K562 (cell line): ENCODE measurements at regions not wholly inside any gene's neighbourhood (a gene's known extent, or its start where the extent isn't known, plus 50 kb on each side); places are given as distances from the start of the nearest gene placed in this dataset.

ENCODE experiments used
- CC2D1A ChIP-seq: fragments of 450-650 bp; IDR thresholded peaks from 2 replicates; pipeline ENCODE4 v1.6.1; 2017; ENCODE audit warnings: mild to moderate bottlenecking
- ESRRA ChIP-seq: fragments of 450-650 bp; IDR thresholded peaks from 2 replicates; pipeline ENCODE4 v1.6.1; 2014; ENCODE audit warnings: low read depth, mild to moderate bottlenecking, moderate library complexity, borderline replicate concordance
- NFATC3 ChIP-seq: fragments of 450-650 bp; IDR thresholded peaks from 2 replicates; pipeline ENCODE4 v1.6.1; 2017; ENCODE audit warnings: mild to moderate bottlenecking
- TAF1 ChIP-seq: IDR thresholded peaks from 2 replicates; pipeline ENCODE4 v1.6.1; 2011; ENCODE audit warnings: mild to moderate bottlenecking, low read length, moderate library complexity; ENCODE audit not compliant: insufficient read depth, control insufficient read depth, severe bottlenecking; ENCODE audit errors: extremely low read depth
- YY1 ChIP-seq, 3 experiments: IDR thresholded peaks; 2 replicates each; pipeline ENCODE4 v1.6.1; 2011; ENCODE audit warnings: low read length in 2 of 3, mild to moderate bottlenecking in 2 of 3, moderate library complexity in 2 of 3, borderline replicate concordance in 1 of 3, control low read depth in 1 of 3, low read depth in 1 of 3; ENCODE audit not compliant: insufficient read depth in 3 of 3, insufficient replicate concordance in 2 of 3, control insufficient read depth in 1 of 3, insufficient read length in 1 of 3; ENCODE audit errors: extremely low read depth in 1 of 3

DNA sequence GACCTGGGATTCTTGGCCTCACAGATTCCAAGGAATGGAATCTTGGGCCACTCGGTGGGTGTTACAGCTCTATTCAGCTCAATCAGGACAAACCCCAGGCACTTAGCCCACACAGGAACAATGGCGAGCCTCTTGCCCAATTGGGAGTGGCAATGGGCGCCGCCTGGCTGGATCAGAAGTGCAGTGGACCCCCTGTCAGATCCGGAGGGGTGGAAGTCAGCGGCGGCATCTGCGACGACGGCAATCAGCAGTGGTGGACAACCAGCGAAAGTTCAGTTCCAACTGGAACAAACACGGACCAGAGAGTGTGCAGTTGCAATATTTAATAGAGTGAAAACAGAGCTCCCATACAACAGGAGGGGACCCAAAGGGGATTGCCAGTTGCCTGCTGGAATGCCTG, 378.3 kb downstream of the CDH9 start:
- TF ChIP-seq ESRRA (no peak), NFATC3 (no peak), TAF1 (no peak), CC2D1A (no peak), YY1 (IDR thresholded peaks at IDR 0.05; ENCODE audit: borderline replicate concordance in 1 of 3, control insufficient read depth in 1 of 3, extremely low read depth in 1 of 3, insufficient read depth in 3 of 3, insufficient read length in 1 of 3, insufficient replicate concordance in 2 of 3, low read depth in 1 of 3, low read length in 2 of 3) (no peak)
